Heart right ventricle (tissue), 16 donors: ENCODE measurements at regions not wholly inside any gene's neighbourhood (a gene's known extent, or its start where the extent isn't known, plus 50 kb on each side); places are given as distances from the start of the nearest gene placed in this dataset.
A peak's percentile ranks its signal among the peaks of the same experiment; 100 is the strongest.

Experiments used
- ATAC-seq, 8 donors: fragments of 200-7000 bp; cut with Tn5 transposase; one replicate each; pipeline ENCODE4 v1.9.1; 2020; ENCODE audit warnings: mild to moderate bottlenecking in 8 of 8, moderate library complexity in 8 of 8, moderate number of reproducible peaks in 1 of 8
- DNase-seq, 2 donors: peaks; one replicate each; pipeline ENCODE4 v3.0.0-alpha.2; 2020
- H3K27ac ChIP-seq, 10 donors: fragments of 200-600 bp; sonication (generic) in 2 of 10; one replicate each; pipeline versions ENCODE4 v1.5.0 to v1.8.0; 2020 to 2022; ENCODE audit warnings: mild to moderate bottlenecking in 3 of 10
- H3K27me3 ChIP-seq, 7 donors: fragments of 200-600 bp; one replicate each; pipeline ENCODE4 v1.8.0; 2021 to 2022; ENCODE audit warnings: mild to moderate bottlenecking in 2 of 7
- H3K36me3 ChIP-seq, 9 donors: fragments of 200-600 bp; sonication (generic) in 1 of 9; one replicate each; pipeline versions ENCODE4 v1.5.0 to v1.8.0; 2020 to 2022; ENCODE audit warnings: mild to moderate bottlenecking in 2 of 9
- H3K4me1 ChIP-seq, 9 donors: fragments of 200-600 bp; sonication (generic) in 1 of 9; one replicate each; pipeline versions ENCODE4 v1.5.0 to v1.8.0; 2020 to 2022; ENCODE audit warnings: mild to moderate bottlenecking in 4 of 9
- H3K4me3 ChIP-seq, 10 donors: fragments of 200-600 bp; sonication (generic) in 2 of 10; one replicate each; pipeline versions ENCODE4 v1.5.0 to v1.8.0; 2020 to 2022; ENCODE audit warnings: mild to moderate bottlenecking in 7 of 10, moderate library complexity in 2 of 10
- H3K9me3 ChIP-seq, 11 donors: fragments of 200-600 bp in 10 of 11; sonication (generic) in 2 of 11; one replicate each; pipeline versions ENCODE4 v1.5.0 to v1.8.0; 2013 to 2022; ENCODE audit warnings: mild to moderate bottlenecking in 2 of 11, control low read depth in 1 of 11, moderate library complexity in 1 of 11
- WGBS, 2 donors: extraction: QIAGEN DNeasy Blood & Tissue Kit; methylation state at CpG; one replicate each; pipeline ENCODE4 v1.1.7; 2013; ENCODE audit warnings: inconsistent platforms in 1 of 2; 5-methylcytosine and 5-hydroxymethylcytosine counted together
- intact Hi-C, 10 donors: fragments of 100-400 bp; cut with DNase I; formaldehyde crosslinking; loops; one replicate each; pipeline versions ENCODE4 v1.11.1 to v1.14.2; 2022
- TF ChIP-seq, protein P1 (sequence below), 9 donors: fragments of 200-600 bp; sonication (generic) in 2 of 9; IDR thresholded peaks; one replicate each; pipeline versions ENCODE4 v1.5.0 to v1.8.0; 2021 to 2022; ENCODE audit warnings: antibody characterized with exemption in 9 of 9, mild to moderate bottlenecking in 5 of 9, moderate library complexity in 1 of 9
- donor health status: Arrhythmogenic right ventricular cardiomyopathy.
- donor health status: ischemic (EF 13 %, LVEDD 7.1; RV severe dilation, severe dysfunction).
- donor health status: healthy with polysubstance abuse.
- donor health status: DM: no; HTN: yes; CAD: no.
- donor health status: DM: no; HTN: no; CAD: no.
- donor health status: ischemic (EF 25% LVEDD 6.9; RV normal size, moderate dysfunction).
- donor health status: ischemic (EF 25% LVEDD 5.7; RV mildly dilated, moderate dysfunction).
- donor health status: healthy.
- donor health status: DM: yes; HTN: yes; CAD: no.
- donor health status: Ischemic cardiomyopathy.
- donor health status: ischemic (EF 35%, LVEDD 5.7; RV mildly dilated, moderate dysfunction).
- donor health status: nonischemic (EF 11% LVEDD 7.7; RV severe dilation, severe dysfunction).
- donor health status: DM: yes; HTN: yes; CAD: no.
- donor health status: PGD.
- donor health status: ischemic (EF 29% LVEDD 5.4; RV normal size, mild dysfunction).
- donor health status: nonischemic (EF 23%, LVEDD 6.1; RV moderate dilation, normal function).

- intact Hi-C loops, result loop anchor here in 1 of 10 donors (5.0 kb wide), 1 partner anchor 201 kb away; no protein-coding TSS in a partner anchor
- no peak overlapping the region for H3K27ac ChIP-seq
- peaks cover 0 to 6% (median 0%) of the 10 kb centered on the region in 9 donors for H3K4me1 ChIP-seq
- TF ChIP-seq, protein P1, sequence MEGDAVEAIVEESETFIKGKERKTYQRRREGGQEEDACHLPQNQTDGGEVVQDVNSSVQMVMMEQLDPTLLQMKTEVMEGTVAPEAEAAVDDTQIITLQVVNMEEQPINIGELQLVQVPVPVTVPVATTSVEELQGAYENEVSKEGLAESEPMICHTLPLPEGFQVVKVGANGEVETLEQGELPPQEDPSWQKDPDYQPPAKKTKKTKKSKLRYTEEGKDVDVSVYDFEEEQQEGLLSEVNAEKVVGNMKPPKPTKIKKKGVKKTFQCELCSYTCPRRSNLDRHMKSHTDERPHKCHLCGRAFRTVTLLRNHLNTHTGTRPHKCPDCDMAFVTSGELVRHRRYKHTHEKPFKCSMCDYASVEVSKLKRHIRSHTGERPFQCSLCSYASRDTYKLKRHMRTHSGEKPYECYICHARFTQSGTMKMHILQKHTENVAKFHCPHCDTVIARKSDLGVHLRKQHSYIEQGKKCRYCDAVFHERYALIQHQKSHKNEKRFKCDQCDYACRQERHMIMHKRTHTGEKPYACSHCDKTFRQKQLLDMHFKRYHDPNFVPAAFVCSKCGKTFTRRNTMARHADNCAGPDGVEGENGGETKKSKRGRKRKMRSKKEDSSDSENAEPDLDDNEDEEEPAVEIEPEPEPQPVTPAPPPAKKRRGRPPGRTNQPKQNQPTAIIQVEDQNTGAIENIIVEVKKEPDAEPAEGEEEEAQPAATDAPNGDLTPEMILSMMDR (IDR thresholded peaks at IDR 0.05), result no peak
- H3K9me3 ChIP-seq, result no peaks in the 10 kb centered on the region
- ATAC-seq (peak in 3 of 8 donors; percentile 58 to 70 (median 62)), DNase-seq (no peak)
- H3K4me3 ChIP-seq, result no peak overlapping the region
- no peaks in the 10 kb centered on the region for H3K36me3 ChIP-seq
- no peaks in the 10 kb centered on the region for H3K27me3 ChIP-seq
- whole genome bisulfite sequencing, 2 donors, result 46 to 62% methylated on average over 4 of the region's 4 CpGs
Measured at GRCh38 chr9:94010980-94011533, 55.9 kb upstream of the BARX1 start.

DNA sequence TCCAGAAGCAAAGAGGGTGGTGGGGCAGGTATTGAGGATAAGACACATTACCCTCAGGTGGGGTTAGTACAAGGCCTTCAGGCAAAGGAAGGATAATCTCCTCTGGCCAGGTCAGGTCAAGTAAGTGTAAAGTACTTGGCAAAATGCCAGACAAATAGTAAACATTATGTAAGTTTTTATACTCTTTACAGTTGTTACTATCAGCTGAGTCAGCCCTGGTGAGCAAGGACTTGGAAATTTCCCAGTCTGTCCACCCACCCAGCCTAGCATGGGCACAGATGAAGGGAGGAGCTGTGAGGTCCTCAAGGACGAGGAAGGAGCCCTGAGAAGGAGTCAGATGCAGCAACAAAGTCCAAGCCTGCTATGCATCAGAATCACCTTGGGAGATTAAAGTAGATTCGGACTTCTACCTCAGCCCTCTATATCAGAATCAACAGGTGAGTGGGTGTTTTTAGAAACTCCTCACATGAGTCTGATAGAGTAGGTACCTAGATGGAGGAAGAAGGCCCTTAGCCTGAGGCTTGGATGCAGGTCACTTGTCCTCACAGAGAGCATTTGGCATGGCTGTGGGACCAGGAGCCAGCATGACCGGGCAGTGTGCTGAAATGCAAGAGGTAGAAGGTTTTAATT, 50.2 kb upstream of the BARX1 start:
- TF ChIP-seq, protein P1 (IDR thresholded peaks at IDR 0.05), result no peak
- 84 to 87% methylated on average over 3 of the region's 3 CpGs for WGBS, 2 donors
- ATAC-seq (no peak), DNase-seq (no peak)
- peaks cover 0 to 16% (median 6%) of the 10 kb centered on the region in 7 donors for H3K27me3 ChIP-seq
- no peak overlapping the region for H3K4me3 ChIP-seq
- no peaks in the 10 kb centered on the region for H3K4me1 ChIP-seq
- intact Hi-C loops, result loop anchor here in 1 of 10 donors (10.0 kb wide), 1 partner anchor 321 kb away; no protein-coding TSS in a partner anchor
- H3K36me3 ChIP-seq, result no peaks in the 10 kb centered on the region
- no peaks in the 10 kb centered on the region for H3K9me3 ChIP-seq
- H3K27ac ChIP-seq, result no peak overlapping the region
